ENCODE measurements at regions not wholly inside any gene's neighbourhood (a gene's known extent, or its start where the extent isn't known, plus 50 kb on each side); places are given as distances from the start of the nearest gene placed in this dataset.

GRCh38 chr13:109870696-109871370 is 84.5 kb upstream of the IRS2 start (continued):
- TF ChIP-seq CHD7 (IDR thresholded peaks at IDR 0.05; ENCODE audit: insufficient replicate concordance, low read length) (no peak), E2F6 (IDR thresholded peaks at IDR 0.05) (no peak), SP2 (IDR thresholded peaks at IDR 0.05; ENCODE audit: low read length) (no peak), RNF2 (IDR thresholded peaks at IDR 0.05; ENCODE audit: borderline replicate concordance, low read depth, low read length, missing control alignments, poor library complexity, severe bottlenecking) (no peak), ATF3 (IDR thresholded peaks at IDR 0.05; ENCODE audit: insufficient read depth, low read depth, low read length) (no peak), MAX (IDR thresholded peaks at IDR 0.05) (no peak), SRF (IDR thresholded peaks at IDR 0.05; ENCODE audit: low read depth, low read length) (no peak), CEBPB (IDR thresholded peaks at IDR 0.05; ENCODE audit: low read depth, low read length) (no peak), RFX5 (IDR thresholded peaks at IDR 0.05; ENCODE audit: borderline replicate concordance, low read depth, low read length) (no peak)

Measured in H1 (cell line).